NB4 (cell line): ENCODE measurements at regions not wholly inside any gene's neighbourhood (a gene's known extent, or its start where the extent isn't known, plus 50 kb on each side); places are given as distances from the start of the nearest gene placed in this dataset.

ENCODE experiments used
- DNase-seq: peaks from one replicate; pipeline ENCODE4 v3.0.0; 2010; ENCODE audit warnings: low read depth
- H3K4me3 ChIP-seq: one replicate; pipeline ENCODE4 v1.5.1; 2011; ENCODE audit warnings: mild to moderate bottlenecking, low read depth, low read length, moderate library complexity
- MAX ChIP-seq: IDR thresholded peaks from 2 replicates; pipeline ENCODE4 v1.6.1; 2011; ENCODE audit warnings: low read depth, low read length
- MYC ChIP-seq: IDR thresholded peaks from 2 replicates; pipeline ENCODE4 v1.6.1; 2011; ENCODE audit warnings: low read depth, low read length
- POLR2A ChIP-seq: IDR thresholded peaks from 2 replicates; pipeline ENCODE4 v1.6.1; 2011; ENCODE audit warnings: mild to moderate bottlenecking; ENCODE audit not compliant: insufficient read length; ENCODE audit errors: extremely low read depth
- TF ChIP-seq, protein P1 (sequence below): IDR thresholded peaks from one replicate; pipeline ENCODE4 v1.5.1; 2012; ENCODE audit warnings: low read depth, low read length

DNA sequence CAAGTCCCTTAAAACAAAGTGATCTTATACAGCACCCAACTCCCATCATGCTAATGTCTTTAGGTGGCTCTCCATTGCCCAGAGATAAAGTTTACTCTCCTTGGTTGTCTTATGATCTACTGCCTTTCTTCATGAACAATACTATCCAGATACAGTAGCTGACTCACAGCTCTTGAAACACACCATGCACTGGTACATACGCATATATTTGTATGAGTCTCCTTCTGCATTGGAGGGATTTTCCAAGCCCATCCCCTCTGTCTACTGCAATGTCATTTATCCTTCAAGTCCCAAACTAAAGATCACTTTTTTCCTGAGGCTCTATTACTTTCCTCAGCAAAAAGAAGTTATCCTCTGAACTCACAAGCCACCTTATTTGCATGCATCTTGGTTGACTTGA is 84.7 kb upstream of the LRATD1 start:
- no peak for DNase-seq
- TF ChIP-seq, protein P1, sequence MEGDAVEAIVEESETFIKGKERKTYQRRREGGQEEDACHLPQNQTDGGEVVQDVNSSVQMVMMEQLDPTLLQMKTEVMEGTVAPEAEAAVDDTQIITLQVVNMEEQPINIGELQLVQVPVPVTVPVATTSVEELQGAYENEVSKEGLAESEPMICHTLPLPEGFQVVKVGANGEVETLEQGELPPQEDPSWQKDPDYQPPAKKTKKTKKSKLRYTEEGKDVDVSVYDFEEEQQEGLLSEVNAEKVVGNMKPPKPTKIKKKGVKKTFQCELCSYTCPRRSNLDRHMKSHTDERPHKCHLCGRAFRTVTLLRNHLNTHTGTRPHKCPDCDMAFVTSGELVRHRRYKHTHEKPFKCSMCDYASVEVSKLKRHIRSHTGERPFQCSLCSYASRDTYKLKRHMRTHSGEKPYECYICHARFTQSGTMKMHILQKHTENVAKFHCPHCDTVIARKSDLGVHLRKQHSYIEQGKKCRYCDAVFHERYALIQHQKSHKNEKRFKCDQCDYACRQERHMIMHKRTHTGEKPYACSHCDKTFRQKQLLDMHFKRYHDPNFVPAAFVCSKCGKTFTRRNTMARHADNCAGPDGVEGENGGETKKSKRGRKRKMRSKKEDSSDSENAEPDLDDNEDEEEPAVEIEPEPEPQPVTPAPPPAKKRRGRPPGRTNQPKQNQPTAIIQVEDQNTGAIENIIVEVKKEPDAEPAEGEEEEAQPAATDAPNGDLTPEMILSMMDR = no peak
- no peak for TF ChIP-seq POLR2A
- no peak for TF ChIP-seq MAX
- no peak for TF ChIP-seq MYC
- H3K4me3 ChIP-seq = no peak overlapping the region

- H3K4me3 ChIP-seq = no peak overlapping the region
- DNase-seq = no peak
- TF ChIP-seq, protein P1 = no peak
- TF ChIP-seq MAX (no peak), POLR2A (no peak), MYC (no peak)
Observed at GRCh38 chr2:14550658-14551057, 81.9 kb upstream of the LRATD1 start.

GRCh38 chr2:14551069-14551468 is 81.4 kb upstream of the LRATD1 start:
- TF ChIP-seq, protein P1 = no peak
- TF ChIP-seq POLR2A = no peak
- DNase-seq = no peak
- no peak overlapping the region for H3K4me3 ChIP-seq

- no peak for TF ChIP-seq MAX
- TF ChIP-seq POLR2A = no peak
- TF ChIP-seq MYC = no peak
- TF ChIP-seq, protein P1 = no peak
- no peak for DNase-seq
- H3K4me3 ChIP-seq = no peak overlapping the region
Observed at GRCh38 chr2:14552286-14552685, 80.2 kb upstream of the LRATD1 start.

- DNase-seq = no peak
- no peak overlapping the region for H3K4me3 ChIP-seq
- TF ChIP-seq, protein P1 = no peak
- no peak for TF ChIP-seq MYC
- TF ChIP-seq MAX = no peak
- TF ChIP-seq POLR2A = no peak
Observed at GRCh38 chr2:14552818-14553217, 79.7 kb upstream of the LRATD1 start.

DNA sequence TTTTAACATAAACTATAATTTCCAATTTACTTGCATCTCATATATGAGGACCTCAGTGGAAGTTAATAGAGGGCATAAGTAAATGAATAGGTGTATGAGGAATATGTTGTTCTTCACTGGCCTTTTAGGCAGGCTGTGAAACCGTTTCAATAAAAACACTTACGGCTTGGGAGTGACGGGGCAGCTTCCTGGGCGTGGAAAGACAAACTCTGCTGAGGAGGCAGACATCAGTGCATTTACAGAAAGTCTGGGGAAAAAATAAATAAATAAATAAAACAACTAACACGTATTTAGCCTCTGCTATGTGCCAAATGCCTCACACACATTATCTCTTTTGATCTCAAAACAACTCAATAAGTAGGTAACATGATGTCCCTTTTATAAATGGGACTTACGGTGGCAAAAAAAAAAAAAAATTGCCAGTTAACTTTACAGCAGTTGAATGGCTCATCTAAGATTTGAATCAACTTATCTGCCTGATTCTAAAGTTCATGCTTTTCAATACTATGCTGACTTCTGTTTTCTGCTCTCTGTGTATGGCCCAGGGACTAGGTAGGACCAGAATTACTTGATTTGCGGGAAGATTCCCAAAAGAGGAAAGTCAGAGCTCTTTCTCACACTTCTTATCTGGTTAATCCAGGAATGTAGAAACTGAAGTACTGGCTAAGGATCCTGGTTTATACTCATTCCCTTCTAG is 77.5 kb upstream of the LRATD1 start:
- no peak overlapping the region for H3K4me3 ChIP-seq
- no peak for DNase-seq
- TF ChIP-seq MAX = no peak
- TF ChIP-seq, protein P1 = no peak
- TF ChIP-seq POLR2A = no peak
- TF ChIP-seq MYC = no peak
